B cell (primary cell): ENCODE measurements at regions not wholly inside any gene's neighbourhood (a gene's known extent, or its start where the extent isn't known, plus 50 kb on each side); places are given as distances from the start of the nearest gene placed in this dataset.

Experiments
- ATAC-seq: fragments of 200-7000 bp; cut with Tn5 transposase; one replicate; pipeline ENCODE4 v1.10.0; 2021; ENCODE audit warnings: low read depth, mild to moderate bottlenecking, moderate number of reproducible peaks, moderate library complexity
- CTCF ChIA-PET: fragments of 350-600 bp; sonication (Branson Sonifier 250); formaldehyde crosslinking; loops from one replicate; lab custom pipeline; 2021; ENCODE audit warnings: antibody characterized with exemption, inconsistent platforms; lab: Charles Lee
- POLR2A ChIA-PET: fragments of 350-600 bp; sonication (Branson Sonifier 250); formaldehyde crosslinking; loops from one replicate; lab custom pipeline; 2021; ENCODE audit warnings: antibody characterized with exemption; lab: Charles Lee
- DNase-seq: peaks from one replicate; pipeline ENCODE4 v3.0.0; 2013
- H2AFZ ChIP-seq: 2 replicates; pipeline ENCODE4 v1.6.1; 2012; ENCODE audit warnings: mild to moderate bottlenecking, low read depth, low read length; ENCODE audit not compliant: insufficient read depth, poor library complexity, severe bottlenecking
- H3K27ac ChIP-seq, 2 donors: 1 replicate in 1 of 2; 2 replicates in 1 of 2; pipeline ENCODE4 v1.5.1; 2012 to 2013; ENCODE audit warnings: low read length in 2 of 2, mild to moderate bottlenecking in 2 of 2, moderate library complexity in 1 of 2
- H3K27me3 ChIP-seq, 4 experiments: fragments of 200-600 bp in 1 of 4; sonication (generic) in 1 of 4; replicated peaks in 1 of 4; 1 replicate in 2 of 4; 2 replicates in 2 of 4; pipeline versions ENCODE4 v1.6.1 to v1.7.0; 2013 to 2016; ENCODE audit warnings: low read length in 3 of 4, mild to moderate bottlenecking in 2 of 4, mixed read lengths in 1 of 4, moderate library complexity in 1 of 4; ENCODE audit not compliant: insufficient read depth in 4 of 4, control insufficient read depth in 3 of 4; ENCODE audit errors: control extremely low read depth in 1 of 4
- H3K36me3 ChIP-seq, 2 experiments: replicated peaks in 1 of 2; 1 replicate in 1 of 2; 2 replicates in 1 of 2; pipeline versions ENCODE4 v1.6.1 to v1.7.1; 2013; ENCODE audit warnings: low read length in 1 of 2; ENCODE audit not compliant: insufficient read depth in 2 of 2, control insufficient read depth in 1 of 2; ENCODE audit errors: control extremely low read depth in 1 of 2, extremely low read depth in 1 of 2
- H3K4me1 ChIP-seq, 2 donors: fragments of 200-600 bp in 1 of 2; sonication (generic) in 1 of 2; 1 replicate in 1 of 2; 2 replicates in 1 of 2; pipeline versions ENCODE4 v1.5.1 to v1.6.1; 2013 to 2017; ENCODE audit warnings: low read length in 2 of 2; ENCODE audit not compliant: control insufficient read depth in 2 of 2, insufficient read depth in 2 of 2
- H3K4me2 ChIP-seq: replicated peaks from 2 replicates; pipeline ENCODE3; 2012; ENCODE audit warnings: mild to moderate bottlenecking, low read depth, low read length; ENCODE audit not compliant: poor library complexity, severe bottlenecking
- H3K4me3 ChIP-seq, 5 experiments: fragments of 200-600 bp in 1 of 5; sonication (generic) in 1 of 5; 1 replicate in 3 of 5; 2 replicates in 2 of 5; pipeline versions ENCODE4 v1.5.1 to v1.7.0; 2011 to 2016; ENCODE audit warnings: low read length in 4 of 5, mild to moderate bottlenecking in 4 of 5, low read depth in 2 of 5, control low read depth in 1 of 5, moderate library complexity in 1 of 5; ENCODE audit not compliant: insufficient read depth in 1 of 5; ENCODE audit errors: control extremely low read depth in 1 of 5, extremely low read depth in 1 of 5
- H3K79me2 ChIP-seq: fragments of 200-600 bp; sonication (generic); one replicate; pipeline ENCODE4 v1.6.0; 2016; ENCODE audit warnings: low read length; ENCODE audit not compliant: control insufficient read depth, insufficient read depth
- H3K9ac ChIP-seq: fragments of 200-600 bp; sonication (generic); 2 replicates; pipeline ENCODE4 v1.6.1; 2017; ENCODE audit warnings: mild to moderate bottlenecking, low read length, moderate library complexity
- H3K9me3 ChIP-seq, 3 donors: one replicate each; pipeline versions ENCODE4 v1.6.1 to v1.7.1; 2013; ENCODE audit warnings: low read length in 2 of 3; ENCODE audit not compliant: control insufficient read depth in 2 of 3, insufficient read depth in 1 of 3; ENCODE audit errors: control extremely low read depth in 1 of 3
- H4K20me1 ChIP-seq: 2 replicates; pipeline ENCODE4 v1.6.0; 2012; ENCODE audit warnings: mild to moderate bottlenecking, low read length; ENCODE audit not compliant: insufficient read depth, control insufficient read depth, poor library complexity, severe bottlenecking
- H3K27ac Mint-ChIP-seq: one replicate; pipeline ENCODE4 v1.8.0; 2021; ENCODE audit warnings: mixed read lengths
- H3K27me3 Mint-ChIP-seq: one replicate; pipeline ENCODE4 v1.8.0; 2021; ENCODE audit warnings: mixed read lengths
- H3K4me1 Mint-ChIP-seq: one replicate; pipeline ENCODE4 v1.8.0; 2021; ENCODE audit warnings: mixed read lengths
- H3K4me3 Mint-ChIP-seq: one replicate; pipeline ENCODE4 v1.8.0; 2021; ENCODE audit warnings: mixed read lengths
- H3K9me3 Mint-ChIP-seq: one replicate; pipeline ENCODE4 v1.8.0; 2022; ENCODE audit warnings: mixed read lengths; ENCODE audit not compliant: insufficient read depth
- CTCF ChIP-seq: fragments of 200-600 bp; IDR thresholded peaks from one replicate; pipeline ENCODE4 v1.8.0; 2022; ENCODE audit warnings: antibody characterized with exemption, mild to moderate bottlenecking
- EZH2 ChIP-seq: IDR thresholded peaks from 2 replicates; pipeline ENCODE4 v1.6.1; 2012; ENCODE audit warnings: borderline replicate concordance, low read depth, mild to moderate bottlenecking, moderate library complexity, low read length; ENCODE audit not compliant: insufficient read depth, poor library complexity, severe bottlenecking
- WGBS: methylation state at CpG from one replicate; pipeline ENCODE4 v1.1.5; 2013; ENCODE audit warnings: missing lambda C conversion rate; ENCODE audit not compliant: insufficient coverage; 5-methylcytosine and 5-hydroxymethylcytosine counted together
- intact Hi-C: fragments of 100-400 bp; cut with micrococcal nuclease; formaldehyde crosslinking; loops from one replicate; pipeline ENCODE4 v1.10.0; 2022

GRCh38 chr1:79588719-79589118 lies 582.2 kb upstream of the ADGRL4 start:
- H3K4me2 ChIP-seq: no peak overlapping the region
- no peaks in the 10 kb centered on the region for H3K36me3 ChIP-seq
- no peak for ATAC-seq
- TF ChIP-seq CTCF (no peak), EZH2 (no peak)
- WGBS: no CpG with 5 or more reads among the region's 2 CpGs
- CTCF ChIA-PET: interaction anchor here (0.8 kb wide), 1 partner anchor 24 kb away, joined by 3 read pairs; no protein-coding TSS in a partner anchor
- no peaks in the 10 kb centered on the region for H3K27me3 ChIP-seq
- intact Hi-C loops: no loop called here
- POLR2A ChIA-PET: no interaction called here
- H3K9me3 ChIP-seq: no peaks in the 10 kb centered on the region
- H2AFZ ChIP-seq: no peak overlapping the region
- no peak for DNase-seq
- H3K4me3 Mint-ChIP-seq: no peak overlapping the region
- H3K27ac Mint-ChIP-seq: no peak overlapping the region
- no peaks in the 10 kb centered on the region for H4K20me1 ChIP-seq
- no peaks in the 10 kb centered on the region for H3K27me3 Mint-ChIP-seq
- H3K4me3 ChIP-seq: no peak overlapping the region
- H3K27ac ChIP-seq: no peak overlapping the region
- H3K9me3 Mint-ChIP-seq: no peaks in the 10 kb centered on the region
- H3K4me1 Mint-ChIP-seq: peaks cover 7% of the 10 kb centered on the region
- H3K9ac ChIP-seq: no peak overlapping the region
- H3K4me1 ChIP-seq: no peaks in the 10 kb centered on the region
- H3K79me2 ChIP-seq: no peaks in the 10 kb centered on the region

- no peaks in the 10 kb centered on the region for H3K36me3 ChIP-seq
- POLR2A ChIA-PET: no interaction called here
- H3K27ac Mint-ChIP-seq: no peak overlapping the region
- CTCF ChIA-PET: no interaction called here
- no peak for TF ChIP-seq EZH2
- TF ChIP-seq CTCF: peak; percentile 22
- H3K9me3 Mint-ChIP-seq: no peaks in the 10 kb centered on the region
- H2AFZ ChIP-seq: no peak overlapping the region
- DNase-seq: peak; percentile 12
- H3K4me2 ChIP-seq: no peak overlapping the region
- no peak overlapping the region for H3K4me3 Mint-ChIP-seq
- H3K4me3 ChIP-seq: no peak overlapping the region
- intact Hi-C loops: no loop called here
- no peak for ATAC-seq
- no peak overlapping the region for H3K27ac ChIP-seq
- no peaks in the 10 kb centered on the region for H3K4me1 ChIP-seq
- no peaks in the 10 kb centered on the region for H3K79me2 ChIP-seq
- no peak overlapping the region for H3K9ac ChIP-seq
- no peaks in the 10 kb centered on the region for H3K9me3 ChIP-seq
- no peaks in the 10 kb centered on the region for H3K27me3 ChIP-seq
- H3K27me3 Mint-ChIP-seq: no peaks in the 10 kb centered on the region
- no peaks in the 10 kb centered on the region for H4K20me1 ChIP-seq
- peaks cover 7% of the 10 kb centered on the region for H3K4me1 Mint-ChIP-seq
Measured at GRCh38 chr1:79587229-79587628, 580.7 kb upstream of the ADGRL4 start.
